RWPE2 (cell line): ENCODE measurements at regions not wholly inside any gene's neighbourhood (a gene's known extent, or its start where the extent isn't known, plus 50 kb on each side); places are given as distances from the start of the nearest gene placed in this dataset.

Experiments
- ATAC-seq: fragments of 200-7000 bp; cut with Tn5 transposase; 3 replicates; pipeline ENCODE4 v1.9.1; 2021; ENCODE audit warnings: low read depth
- DNase-seq: peaks from one replicate; pipeline ENCODE4 v3.0.0-alpha.2; 2020; ENCODE audit warnings: low spot score
- H3K27ac ChIP-seq: fragments of 450-650 bp; 2 replicates; pipeline ENCODE4 v1.5.1; 2017; ENCODE audit warnings: mild to moderate bottlenecking; ENCODE audit not compliant: poor library complexity, severe bottlenecking
- H3K27me3 ChIP-seq: fragments of 250-450 bp; sonication (Bioruptor Pico); 2 replicates; pipeline ENCODE4 v1.5.1; 2021; ENCODE audit warnings: mild to moderate bottlenecking, moderate library complexity; ENCODE audit not compliant: insufficient read depth, poor library complexity, severe bottlenecking
- H3K36me3 ChIP-seq: fragments of 250-450 bp; sonication (Bioruptor Pico); 2 replicates; pipeline ENCODE4 v1.5.1; 2020; ENCODE audit warnings: low read depth, mild to moderate bottlenecking, moderate library complexity
- H3K4me1 ChIP-seq: fragments of 250-450 bp; sonication (Bioruptor Pico); 2 replicates; pipeline ENCODE4 v1.5.1; 2021; ENCODE audit warnings: mild to moderate bottlenecking, moderate library complexity; ENCODE audit not compliant: insufficient read depth, poor library complexity, severe bottlenecking
- H3K4me3 ChIP-seq: fragments of 250-450 bp; sonication (Bioruptor Pico); 2 replicates; pipeline ENCODE4 v1.5.1; 2021; ENCODE audit warnings: mild to moderate bottlenecking, moderate library complexity; ENCODE audit not compliant: severe bottlenecking
- H3K9me3 ChIP-seq: fragments of 250-450 bp; sonication (Bioruptor Pico); 2 replicates; pipeline ENCODE4 v1.5.1; 2021; ENCODE audit warnings: mild to moderate bottlenecking, moderate library complexity; ENCODE audit not compliant: severe bottlenecking
- CTCF ChIP-seq: fragments of 450-650 bp; IDR thresholded peaks from one replicate; pipeline ENCODE4 v1.5.1; 2017; ENCODE audit warnings: mild to moderate bottlenecking, moderate library complexity; ENCODE audit not compliant: poor library complexity, severe bottlenecking

- no peak for TF ChIP-seq CTCF
- no peaks in the 10 kb centered on the region for H3K9me3 ChIP-seq
- no peak for ATAC-seq
- no peak overlapping the region for H3K4me3 ChIP-seq
- DNase-seq = no peak
- H3K36me3 ChIP-seq = no peaks in the 10 kb centered on the region
- no peaks in the 10 kb centered on the region for H3K27me3 ChIP-seq
- H3K4me1 ChIP-seq = no peaks in the 10 kb centered on the region
- no peak overlapping the region for H3K27ac ChIP-seq
These were observed 490.8 kb upstream of the ST8SIA4 start for GRCh38 chr5:101393795-101394450.

- TF ChIP-seq CTCF = peak; percentile 93
- Histone ChIP-seq H3K9me3 (no peaks in the 10 kb centered on the region), H3K27ac (no peak overlapping the region), H3K4me1 (no peaks in the 10 kb centered on the region), H3K27me3 (no peaks in the 10 kb centered on the region), H3K4me3 (no peak overlapping the region), H3K36me3 (no peaks in the 10 kb centered on the region)
- ATAC-seq (peak; percentile 61; the same call in 2 of the 3 replicates), DNase-seq (no peak)
These were observed 487.2 kb upstream of the ST8SIA4 start for GRCh38 chr5:101390151-101390908.

- Histone ChIP-seq H3K4me1 (no peaks in the 10 kb centered on the region), H3K36me3 (no peaks in the 10 kb centered on the region), H3K9me3 (no peaks in the 10 kb centered on the region), H3K4me3 (no peak overlapping the region), H3K27me3 (no peaks in the 10 kb centered on the region), H3K27ac (no peak overlapping the region)
- no peak for ATAC-seq
- TF ChIP-seq CTCF = no peak
- no peak for DNase-seq
These were observed 482.2 kb upstream of the ST8SIA4 start for GRCh38 chr5:101385276-101385675.

GRCh38 chr5:101370181-101370580 lies 467.1 kb upstream of the ST8SIA4 start:
- H3K9me3 ChIP-seq = no peaks in the 10 kb centered on the region

More at GRCh38 chr5:101370181-101370580, 467.1 kb upstream of the ST8SIA4 start:
- no peak for DNase-seq
- no peak overlapping the region for H3K4me3 ChIP-seq
- H3K27me3 ChIP-seq = no peaks in the 10 kb centered on the region
- no peaks in the 10 kb centered on the region for H3K4me1 ChIP-seq
- H3K36me3 ChIP-seq = no peaks in the 10 kb centered on the region
- no peak overlapping the region for H3K27ac ChIP-seq
- no peak for TF ChIP-seq CTCF
- ATAC-seq = no peak
